HG03575 (cell line): ENCODE measurements at regions not wholly inside any gene's neighbourhood (a gene's known extent, or its start where the extent isn't known, plus 50 kb on each side); places are given as distances from the start of the nearest gene placed in this dataset.
"Not testable (repeated sequence)": the region's sequence is repeated elsewhere in the genome, so short reads cannot be mapped to it uniquely, and the experiment has no call there.

Experiments used
- ATAC-seq: cut with Tn5 transposase; IDR thresholded peaks from one replicate; pipeline ENCODE4 v1.9.1; 2021; ENCODE audit not compliant: unreplicated experiment, insufficient number of reproducible peaks, low FRiP score; ENCODE audit errors: extremely low read depth

DNA sequence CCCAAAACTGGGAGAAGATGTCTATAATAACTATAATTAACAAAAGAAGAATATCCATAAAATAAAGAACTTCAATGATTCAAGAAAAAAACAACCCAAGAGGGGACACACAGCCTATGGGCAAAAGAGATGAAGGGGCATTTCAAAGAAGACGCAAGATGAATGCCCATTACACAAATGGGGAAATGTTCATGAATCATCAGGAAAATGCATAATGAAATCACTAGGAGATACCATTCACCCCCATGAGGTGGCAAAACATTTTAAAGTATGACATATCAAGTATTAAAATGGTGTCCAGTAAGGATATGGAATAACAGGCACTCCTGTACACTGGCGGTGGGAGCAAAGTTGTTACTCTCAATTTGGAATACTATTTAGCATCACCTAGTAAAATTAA is 183.3 kb downstream of the TXNL1 start:
- ATAC-seq = no peak

DNA sequence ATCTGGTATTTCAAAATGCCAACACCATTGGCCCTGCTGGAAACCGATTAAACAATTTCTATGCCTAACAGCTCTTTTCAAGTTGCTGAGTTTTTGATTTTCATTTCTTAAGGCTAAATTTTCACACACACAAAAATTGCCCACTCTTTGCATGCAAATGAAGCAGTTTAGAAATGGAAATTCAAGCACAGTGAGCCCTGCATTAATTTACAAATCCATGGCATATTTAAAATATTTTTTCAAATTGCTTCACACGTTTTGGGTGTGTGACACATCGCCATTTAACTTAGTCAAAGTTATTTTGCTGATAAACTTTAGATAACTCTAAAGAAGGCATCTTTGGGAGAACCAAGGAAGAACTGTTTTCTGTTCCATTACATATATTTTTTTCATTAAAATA is 184.8 kb downstream of the TXNL1 start:
- no peak for ATAC-seq

DNA sequence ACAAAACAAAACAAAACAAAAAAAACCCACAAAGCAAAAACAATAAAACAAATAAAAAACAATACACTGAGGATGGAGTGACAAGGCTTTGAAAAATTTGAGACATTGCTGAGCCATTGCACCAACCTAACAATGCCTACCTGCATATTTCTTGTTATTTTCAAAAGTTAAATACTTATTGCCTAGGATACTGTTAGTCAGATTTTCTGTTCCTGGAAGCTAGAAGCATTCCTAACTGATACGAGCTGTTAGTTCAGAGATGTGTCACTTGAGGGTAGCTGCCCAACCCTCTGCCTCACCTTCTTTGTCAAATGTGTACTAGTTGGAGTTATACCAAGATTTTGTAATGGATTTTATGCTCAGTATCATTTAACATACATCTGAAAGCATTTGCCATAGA is 187.2 kb downstream of the TXNL1 start:
- no peak for ATAC-seq

DNA sequence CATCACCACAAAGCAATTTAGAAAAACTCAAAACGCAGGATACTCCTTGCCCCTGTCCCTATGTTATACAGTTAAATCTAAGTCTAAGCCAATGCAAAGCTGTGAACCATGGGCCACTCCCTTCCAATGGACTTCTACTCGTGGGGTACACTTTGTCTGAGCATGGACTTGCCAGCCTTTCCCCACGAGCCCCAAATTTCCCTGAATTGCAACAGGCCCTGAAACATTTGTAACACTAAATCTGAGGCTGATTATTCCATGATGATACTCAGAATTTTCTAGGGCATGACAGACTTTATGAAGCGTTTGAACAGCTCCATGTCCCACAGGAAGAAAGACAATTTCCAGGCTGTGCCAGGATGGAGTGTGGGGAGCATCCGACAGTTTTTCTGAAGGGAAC is 189.6 kb downstream of the TXNL1 start:
- ATAC-seq = no peak

DNA sequence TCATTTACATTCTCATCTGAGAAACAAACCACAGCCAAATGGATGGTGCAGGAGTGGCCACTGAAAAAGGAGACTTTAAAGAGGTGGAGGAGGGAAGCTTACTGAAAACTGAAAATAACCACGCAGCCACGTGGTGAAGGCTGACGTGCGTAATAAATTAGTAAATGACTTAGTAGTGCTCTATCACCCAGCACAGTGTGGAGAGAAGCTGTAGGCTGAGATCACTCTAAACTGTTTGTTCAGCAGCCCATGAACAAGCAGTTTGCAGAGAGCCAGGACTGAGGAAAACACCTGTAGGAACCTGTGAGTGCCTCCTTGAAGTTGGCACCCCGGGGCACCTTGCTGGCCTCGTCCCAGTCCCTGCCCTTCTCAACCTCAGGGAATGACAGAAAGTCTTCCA is 193.0 kb downstream of the TXNL1 start:
- ATAC-seq = no peak

DNA sequence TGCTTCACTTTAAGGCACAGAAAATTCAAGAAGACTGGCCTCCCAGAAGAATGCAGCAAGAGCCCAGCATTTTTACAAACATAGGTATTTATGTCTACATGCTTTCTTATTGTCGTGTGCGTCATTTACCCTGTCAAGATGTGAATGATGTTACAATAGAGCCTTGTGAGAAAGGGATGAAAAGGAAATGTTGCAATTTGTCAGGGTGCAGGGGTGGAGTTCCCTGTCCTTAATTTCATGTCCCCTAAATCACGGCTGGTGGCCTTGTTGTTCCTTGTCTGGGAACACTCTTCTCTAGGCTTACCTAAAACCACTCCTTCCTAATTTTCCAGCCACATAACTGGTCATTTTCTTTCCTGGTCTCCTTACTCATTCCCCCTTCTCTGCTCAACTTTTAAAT is 194.2 kb downstream of the TXNL1 start:
- no peak for ATAC-seq

DNA sequence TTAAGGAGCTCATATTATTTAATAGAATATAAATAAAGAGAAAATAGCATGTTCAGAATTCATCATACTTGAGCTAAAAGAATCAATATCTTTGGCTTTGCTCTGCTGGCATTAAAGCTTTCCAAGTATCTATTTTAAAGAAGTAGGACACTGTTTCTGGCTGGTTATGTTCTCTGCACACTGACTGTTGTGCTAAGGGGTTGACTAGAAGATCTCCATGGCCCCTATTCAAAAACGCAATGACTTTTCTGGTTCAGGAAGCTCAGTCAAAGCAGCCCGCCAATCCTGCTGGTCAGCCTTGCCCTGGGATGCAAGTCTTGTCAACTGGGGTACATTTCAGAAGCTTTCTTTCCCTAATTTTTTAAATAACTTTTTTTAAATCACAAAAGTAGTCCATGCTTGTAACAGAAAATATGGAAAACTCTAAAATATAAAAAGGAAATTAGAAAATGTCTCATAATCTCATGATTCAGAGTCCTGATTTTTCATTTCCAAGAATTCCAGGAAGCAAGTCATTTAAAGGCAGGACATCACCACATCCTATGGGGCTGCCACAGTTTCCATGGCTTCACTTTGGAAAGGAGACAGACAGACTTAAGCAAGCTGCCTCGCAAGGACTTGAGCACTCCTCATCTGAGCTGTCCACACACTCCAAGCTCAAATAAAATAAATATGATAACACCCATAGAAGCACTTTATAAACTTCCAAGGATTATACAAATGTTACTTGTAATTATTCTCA is 195.1 kb downstream of the TXNL1 start:
- ATAC-seq = no peak

DNA sequence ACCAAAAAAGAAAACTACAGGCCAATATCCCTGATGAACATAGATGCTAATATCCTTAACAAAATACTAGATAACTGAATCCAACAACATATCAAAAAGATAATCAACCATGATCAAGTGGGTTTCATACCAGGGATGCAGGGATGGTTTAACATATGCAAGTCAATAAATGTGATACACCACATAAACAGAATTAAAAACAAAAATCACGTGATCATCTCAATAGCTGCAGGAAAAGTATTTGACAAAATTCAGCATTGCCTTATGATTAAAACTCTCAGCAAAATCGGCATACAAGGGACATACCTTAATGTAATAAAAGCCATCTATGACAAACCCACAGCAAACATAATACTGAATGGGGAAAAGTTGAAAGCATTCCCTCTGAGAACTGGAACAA is 199.9 kb downstream of the TXNL1 start:
- not testable (repeated sequence) for ATAC-seq

DNA sequence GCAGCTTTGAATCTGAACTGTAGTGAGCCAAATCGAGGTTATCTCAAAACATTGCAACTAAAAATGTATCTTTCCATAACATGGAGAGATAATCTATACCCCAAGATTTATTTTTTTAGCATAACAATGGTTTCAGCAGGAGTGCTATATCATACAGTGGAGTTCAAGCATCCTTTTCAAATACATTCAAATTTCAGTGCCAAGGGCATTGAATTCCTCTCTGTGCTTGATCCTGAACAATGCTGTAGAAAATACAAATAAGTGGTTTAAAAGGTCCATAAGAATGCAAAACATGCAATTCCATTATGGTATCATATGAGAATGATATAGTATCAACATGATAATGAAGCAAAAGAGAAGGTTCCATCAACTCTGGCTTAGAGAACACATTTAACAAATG is 201.7 kb downstream of the TXNL1 start:
- no peak for ATAC-seq

DNA sequence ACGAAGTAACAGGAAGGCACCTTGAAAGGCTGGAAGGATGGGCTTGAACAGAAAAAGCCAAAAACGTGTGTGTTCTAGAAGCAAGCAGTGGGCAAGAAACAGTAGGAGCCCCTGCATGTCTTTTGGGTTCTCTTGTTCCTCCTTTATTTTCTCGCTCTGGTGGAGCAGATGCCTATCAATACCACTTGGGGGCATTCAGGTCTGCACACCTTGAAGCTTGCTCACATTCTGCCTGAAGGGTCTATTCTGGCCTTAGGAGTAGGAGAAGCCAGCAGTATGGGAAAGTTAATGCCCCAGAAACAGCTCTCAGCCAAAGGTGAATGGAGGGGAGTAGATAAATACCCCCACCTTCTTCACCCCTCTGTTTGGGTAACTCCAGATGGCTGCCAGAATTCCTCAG is 204.5 kb downstream of the TXNL1 start:
- ATAC-seq = no peak

DNA sequence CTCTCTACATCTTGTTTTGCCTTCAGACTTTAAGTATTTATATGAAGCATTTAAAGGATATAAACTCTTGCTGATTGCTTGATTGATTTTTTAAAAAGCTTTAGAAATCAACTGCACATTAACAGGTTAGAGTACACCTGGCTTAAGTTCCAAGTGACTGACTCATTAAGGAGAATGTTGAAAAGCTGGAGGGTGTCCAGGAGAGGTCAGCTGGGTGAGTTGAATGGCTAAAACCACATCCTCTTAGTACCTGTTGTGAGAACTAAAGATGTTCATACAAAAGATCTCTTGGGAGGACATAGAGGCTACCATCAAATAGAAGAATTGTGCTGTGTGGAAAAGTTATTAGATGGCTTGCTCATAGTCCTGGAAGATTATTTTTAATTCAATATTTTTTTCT is 206.8 kb downstream of the TXNL1 start:
- ATAC-seq = no peak

DNA sequence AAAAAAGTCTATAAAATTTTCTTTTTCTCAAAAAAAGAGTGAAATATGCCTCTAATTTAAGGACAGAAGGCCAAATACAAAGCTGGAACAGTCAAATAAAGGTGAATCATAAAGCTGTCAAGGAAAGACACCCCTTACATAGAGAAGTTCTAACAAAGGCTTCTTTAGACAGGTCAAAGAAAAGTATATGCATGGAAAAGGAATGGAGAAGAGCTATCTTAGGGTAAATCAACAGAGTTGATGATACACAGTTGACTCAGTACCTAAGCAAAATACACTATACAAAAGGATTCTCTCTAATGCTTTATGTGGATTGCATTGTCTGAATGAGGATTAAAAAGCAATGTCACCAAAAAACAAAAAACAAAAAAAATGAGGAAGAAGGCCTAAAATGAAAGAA is 214.8 kb downstream of the TXNL1 start:
- ATAC-seq = no peak

DNA sequence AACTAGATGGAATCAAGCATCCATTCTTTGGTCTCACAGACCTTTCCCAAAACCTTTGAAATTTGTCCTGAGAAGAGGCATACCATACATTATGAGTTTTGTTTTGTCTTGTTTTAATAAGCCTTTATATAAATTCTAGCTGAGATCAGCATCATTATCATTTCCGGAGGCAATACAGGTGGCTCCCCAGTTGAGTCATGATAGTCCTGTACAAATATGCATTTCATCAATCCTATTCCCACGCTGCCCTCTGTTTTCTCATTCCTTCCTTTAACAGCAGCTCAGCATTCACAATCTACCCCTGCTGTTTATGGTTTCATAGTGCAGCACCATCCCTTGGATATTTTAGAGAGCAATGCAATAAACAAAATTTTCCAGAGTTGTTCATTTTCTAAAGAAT is 216.7 kb downstream of the TXNL1 start:
- ATAC-seq = no peak

DNA sequence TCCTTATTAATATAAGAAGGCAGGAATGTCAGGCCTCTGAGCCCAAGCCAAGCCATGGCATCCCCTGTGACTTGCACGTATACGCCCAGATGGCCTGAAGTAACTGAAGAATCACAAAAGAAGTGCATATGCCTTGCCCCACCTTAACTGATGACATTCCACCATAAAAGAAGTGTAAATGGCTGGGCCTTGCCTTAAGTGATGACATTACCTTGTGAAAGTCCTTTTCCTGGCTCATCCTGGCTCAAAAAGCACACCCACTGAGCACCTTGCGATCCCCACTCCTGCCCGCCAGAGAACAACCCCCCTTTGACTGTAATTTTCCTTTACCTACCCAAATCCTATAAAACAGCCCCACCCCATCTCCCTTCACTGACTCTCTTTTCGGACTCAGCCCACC is 217.5 kb downstream of the TXNL1 start:
- not testable (repeated sequence) for ATAC-seq

DNA sequence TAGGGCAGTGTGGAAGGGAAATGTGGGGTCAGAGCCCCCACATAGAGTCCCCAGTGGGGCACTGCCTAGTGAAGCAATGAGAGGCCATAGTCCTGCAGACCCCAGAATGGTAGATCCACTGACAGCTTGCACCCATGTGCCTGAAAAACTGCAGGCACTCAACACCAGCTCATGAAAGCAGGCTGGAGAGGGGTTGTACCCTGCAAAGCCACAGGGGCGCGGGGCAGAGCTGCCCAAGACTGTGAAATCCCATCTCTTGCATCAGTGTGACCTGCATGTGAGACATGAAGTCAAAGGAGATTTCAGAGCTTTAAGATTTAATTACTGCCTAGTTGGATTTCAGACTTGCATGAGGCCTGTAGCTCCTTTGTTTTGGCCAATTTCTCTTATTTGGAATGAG is 224.0 kb downstream of the TXNL1 start:
- ATAC-seq = no peak

DNA sequence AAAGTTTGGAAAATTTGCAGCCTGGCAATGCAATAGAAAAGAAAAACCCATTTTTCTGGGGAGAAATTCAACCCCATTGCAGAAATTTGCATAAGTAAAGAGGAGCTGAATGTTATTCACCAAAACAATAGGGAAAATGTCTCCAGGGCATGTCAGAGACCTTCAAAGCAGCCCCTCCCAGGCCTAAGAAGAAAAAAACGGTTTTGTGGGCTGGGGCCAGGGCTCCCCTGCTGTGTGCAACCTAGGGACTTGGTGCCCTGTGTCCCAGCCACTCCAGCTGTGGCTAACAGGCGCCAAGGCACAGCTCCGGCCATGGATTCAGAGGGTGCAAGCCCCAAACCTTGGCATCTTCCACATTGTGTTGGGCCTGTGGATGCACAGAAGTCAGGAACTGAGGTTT is 224.5 kb downstream of the TXNL1 start:
- no peak for ATAC-seq

DNA sequence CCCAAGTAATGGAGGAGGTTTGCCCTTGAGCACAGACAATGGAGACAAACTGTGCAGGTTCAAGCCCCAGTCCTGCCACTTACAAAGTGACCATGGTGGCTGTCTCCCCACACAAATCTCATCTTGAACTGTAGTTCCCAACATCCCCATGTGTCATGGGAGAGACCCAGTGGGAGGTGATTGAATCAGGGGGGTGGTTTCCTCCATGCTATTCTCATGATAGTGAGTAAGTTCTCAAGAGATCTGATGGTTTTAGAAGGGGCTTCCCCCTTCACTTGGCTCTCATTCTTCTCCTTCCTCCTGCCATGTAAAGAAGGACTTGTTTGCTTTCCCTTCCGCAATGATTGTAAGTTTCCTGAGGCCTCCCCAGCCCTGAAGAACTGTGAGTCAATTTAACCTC is 225.4 kb downstream of the TXNL1 start:
- no peak for ATAC-seq

DNA sequence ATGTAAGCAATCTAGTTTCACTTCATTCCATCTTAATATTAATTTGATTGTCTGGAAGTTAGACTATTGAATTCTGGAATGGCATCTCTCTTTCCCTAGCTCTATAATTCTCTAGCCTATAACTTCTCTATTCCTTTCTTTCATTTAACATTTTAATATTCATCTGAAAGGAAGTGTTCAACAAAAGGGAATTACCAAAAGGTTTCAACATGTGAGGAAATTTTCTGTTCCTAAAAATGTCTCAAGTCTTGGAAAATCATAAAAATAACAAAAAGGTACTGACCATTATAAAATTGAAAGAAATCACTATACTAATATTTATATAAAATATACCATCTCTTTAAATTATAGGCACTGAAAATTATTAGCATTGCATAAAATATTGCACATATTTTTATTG is 228.7 kb downstream of the TXNL1 start:
- ATAC-seq = no peak

DNA sequence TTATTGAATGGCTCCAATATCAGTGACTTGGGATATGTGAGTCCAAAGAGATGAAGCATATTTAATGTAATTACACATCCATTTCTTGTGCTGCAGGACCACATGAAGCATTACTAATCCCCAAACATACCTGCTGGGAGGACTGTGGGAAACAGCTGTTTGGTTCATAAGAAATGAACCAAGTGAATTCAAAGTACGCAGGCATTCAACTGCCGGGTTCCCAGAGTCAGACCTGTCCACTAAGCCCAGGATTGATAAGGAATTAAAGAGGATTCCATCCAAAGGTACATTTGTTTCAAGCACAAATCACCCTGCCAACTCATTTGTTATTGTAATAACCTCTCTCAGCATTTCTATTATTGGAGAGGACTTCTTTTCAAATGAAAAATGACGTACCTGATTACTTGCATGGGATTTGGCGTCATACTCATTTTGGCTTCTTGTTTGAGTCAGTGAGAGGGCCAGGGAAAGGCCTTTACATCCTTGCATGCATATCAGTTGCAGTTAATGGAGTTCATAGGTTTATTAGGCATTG is 230.7 kb downstream of the TXNL1 start:
- no peak for ATAC-seq

DNA sequence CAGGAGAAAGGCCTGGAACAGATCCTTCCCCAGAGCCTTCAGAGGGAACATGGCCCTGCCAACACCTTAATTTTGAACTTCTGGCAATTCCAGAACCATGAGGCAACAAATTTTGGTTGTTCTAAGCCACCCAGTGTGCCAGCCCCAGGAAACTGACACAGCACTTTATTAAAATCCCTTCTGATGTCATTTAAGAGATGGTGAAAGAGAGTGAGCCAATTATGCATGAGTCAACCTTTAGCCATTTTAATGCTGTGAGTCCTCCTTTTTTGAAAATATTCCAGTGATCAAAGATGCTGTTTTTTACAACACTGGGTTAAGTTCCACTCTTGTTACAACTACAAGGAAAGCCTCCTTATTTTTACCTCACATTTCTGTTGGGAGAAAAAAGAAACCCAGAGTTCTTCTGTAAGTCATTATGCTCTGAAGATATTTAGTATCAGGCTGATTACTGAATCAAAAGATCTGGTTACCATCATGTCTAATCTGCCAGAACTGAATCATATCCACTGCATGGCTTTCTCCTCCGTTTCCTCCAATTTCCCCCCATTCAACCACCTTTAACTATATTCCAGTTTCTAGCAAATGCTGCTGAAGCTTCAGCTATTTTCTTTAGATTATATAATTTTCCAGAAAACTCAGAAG is 235.4 kb downstream of the TXNL1 start:
- no peak for ATAC-seq

DNA sequence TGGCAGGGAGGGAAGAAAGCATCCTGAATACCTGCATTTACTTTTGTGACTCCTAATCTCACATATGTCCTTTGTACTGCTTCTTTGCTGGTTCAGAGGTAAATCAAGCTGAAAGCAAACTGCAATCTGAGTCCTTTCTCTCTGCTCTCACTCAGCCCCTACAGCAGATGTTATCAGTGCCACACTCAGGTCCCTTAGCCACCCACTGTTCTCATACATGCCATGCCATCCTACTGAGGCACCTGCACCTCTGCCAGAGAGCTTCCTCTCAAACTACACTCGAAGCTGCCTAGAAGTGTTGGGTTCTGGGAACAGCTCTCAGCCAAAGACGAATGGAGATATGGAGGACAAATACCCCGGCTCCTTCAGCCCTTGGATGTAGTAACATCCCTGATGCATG is 244.5 kb downstream of the TXNL1 start:
- no peak for ATAC-seq
